ENCODE measurements at regions not wholly inside any gene's neighbourhood (a gene's known extent, or its start where the extent isn't known, plus 50 kb on each side); places are given as distances from the start of the nearest gene placed in this dataset.

- H3K27me3 ChIP-seq = no peaks in the 10 kb centered on the region
- H3K36me3 ChIP-seq (ENCODE audit: low read depth, missing control alignments) = no peaks in the 10 kb centered on the region
- H3K9me3 ChIP-seq = no peaks in the 10 kb centered on the region
- no peak for DNase-seq
- H3K4me3 ChIP-seq = no peak overlapping the region
- no peak overlapping the region for H3K27ac ChIP-seq
- no peak for TF ChIP-seq CTCF (IDR thresholded peaks at IDR 0.05)
- TF ChIP-seq POLR2A (IDR thresholded peaks at IDR 0.05) = no peak
- H3K4me1 ChIP-seq = no peaks in the 10 kb centered on the region
- intact Hi-C loops (cut with DNase I; ENCODE audit: low total_unique reads) = no loop called here
Observed at GRCh38 chr2:156199588-156199987, 132.9 kb downstream of the NR4A2 start.

DNA sequence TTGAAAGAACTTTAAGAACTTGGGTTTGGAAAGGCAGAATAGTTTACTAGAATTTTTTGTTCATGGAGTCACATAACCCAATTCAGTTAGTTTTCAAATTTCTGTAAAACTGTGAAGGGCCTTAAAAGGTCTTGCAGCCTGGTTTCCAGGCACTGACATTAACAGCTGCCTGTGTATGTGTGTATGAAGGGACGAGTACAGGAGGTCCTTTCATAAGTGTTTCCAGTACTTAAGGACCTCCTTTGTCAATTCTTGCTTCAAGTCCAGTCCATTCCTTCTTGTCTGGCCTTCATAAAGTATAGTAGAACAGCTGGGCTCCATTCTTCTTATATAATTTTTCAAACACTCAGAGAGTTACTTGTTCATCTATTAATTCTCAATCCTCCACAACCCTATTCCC is 136.5 kb downstream of the NR4A2 start:
- DNase-seq = no peak
- 65 to 72% methylated on average over 1 of the region's 1 CpG for WGBS, 2 donors
- Histone ChIP-seq H3K27me3 (no peaks in the 10 kb centered on the region), H3K4me1 (no peaks in the 10 kb centered on the region), H3K4me3 (no peak overlapping the region), H3K9me3 (no peaks in the 10 kb centered on the region), H3K27ac (no peak overlapping the region), H3K36me3 (ENCODE audit: low read depth, missing control alignments) (no peaks in the 10 kb centered on the region)
- TF ChIP-seq CTCF (IDR thresholded peaks at IDR 0.05) (no peak), POLR2A (IDR thresholded peaks at IDR 0.05) (no peak)
- intact Hi-C loops (cut with DNase I; ENCODE audit: low total_unique reads) = no loop called here

- H3K27me3 ChIP-seq = no peaks in the 10 kb centered on the region
- no peak for TF ChIP-seq POLR2A (IDR thresholded peaks at IDR 0.05)
- DNase-seq = no peak
- no peak overlapping the region for H3K4me3 ChIP-seq
- H3K27ac ChIP-seq = no peak overlapping the region
- intact Hi-C loops (cut with DNase I; ENCODE audit: low total_unique reads) = no loop called here
- H3K4me1 ChIP-seq = no peaks in the 10 kb centered on the region
- H3K9me3 ChIP-seq = no peaks in the 10 kb centered on the region
- no peaks in the 10 kb centered on the region for H3K36me3 ChIP-seq (ENCODE audit: low read depth, missing control alignments)
Observed at GRCh38 chr2:156192468-156192867, 140.1 kb downstream of the NR4A2 start.

- no peaks in the 10 kb centered on the region for H3K9me3 ChIP-seq
- H3K36me3 ChIP-seq (ENCODE audit: low read depth, missing control alignments) = no peaks in the 10 kb centered on the region
- intact Hi-C loops (cut with DNase I; ENCODE audit: low total_unique reads) = no loop called here
- no peaks in the 10 kb centered on the region for H3K4me1 ChIP-seq
- H3K4me3 ChIP-seq = no peak overlapping the region
- 45 to 53% methylated on average over 2 of the region's 2 CpGs for WGBS, 2 donors
- no peak for TF ChIP-seq CTCF (IDR thresholded peaks at IDR 0.05)
- no peak for TF ChIP-seq POLR2A (IDR thresholded peaks at IDR 0.05)
- no peak overlapping the region for H3K27ac ChIP-seq
- no peak for DNase-seq
- H3K27me3 ChIP-seq = no peaks in the 10 kb centered on the region
Observed at GRCh38 chr2:156191527-156191926, 141.0 kb downstream of the NR4A2 start.

DNA sequence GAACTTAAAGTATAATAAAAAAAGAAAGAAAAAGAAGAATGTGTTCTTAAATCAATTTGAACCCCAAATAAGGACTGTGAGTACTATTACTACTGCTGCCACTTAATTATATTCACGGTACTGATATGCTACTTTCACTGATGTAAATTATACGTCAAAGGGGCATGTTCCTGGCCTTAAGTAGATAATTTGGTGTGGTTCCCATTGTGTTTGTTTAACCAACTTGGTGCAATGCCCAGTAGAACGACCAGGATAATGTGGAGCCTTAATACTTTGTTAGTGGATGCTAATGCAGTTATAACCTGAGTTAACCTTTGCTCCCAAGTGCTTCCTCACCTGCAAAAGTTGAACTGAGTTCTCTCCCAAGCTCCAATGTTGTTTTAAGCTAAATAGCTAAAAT is 142.0 kb downstream of the NR4A2 start:
- DNase-seq = no peak
- 57 to 62% methylated on average over 3 of the region's 3 CpGs for WGBS, 2 donors
- intact Hi-C loops (cut with DNase I; ENCODE audit: low total_unique reads) = no loop called here
- Histone ChIP-seq H3K9me3 (no peaks in the 10 kb centered on the region), H3K27ac (no peak overlapping the region), H3K4me1 (no peaks in the 10 kb centered on the region), H3K4me3 (no peak overlapping the region), H3K27me3 (no peaks in the 10 kb centered on the region), H3K36me3 (ENCODE audit: low read depth, missing control alignments) (no peaks in the 10 kb centered on the region)
- TF ChIP-seq CTCF (IDR thresholded peaks at IDR 0.05) = no peak
- no peak for TF ChIP-seq POLR2A (IDR thresholded peaks at IDR 0.05)

Data from testis (tissue), 2 donors.